BJ (cell line): ENCODE measurements at regions not wholly inside any gene's neighbourhood (a gene's known extent, or its start where the extent isn't known, plus 50 kb on each side); places are given as distances from the start of the nearest gene placed in this dataset.
"Not testable (repeated sequence)": the region's sequence is repeated elsewhere in the genome, so short reads cannot be mapped to it uniquely, and the experiment has no call there.

ENCODE experiments used
- CTCF ChIA-PET: fragments of 350-600 bp; formaldehyde crosslinking; extraction: SDS; loops from one replicate; lab custom pipeline; 2021; ENCODE audit warnings: antibody characterized with exemption, inconsistent platforms; lab: Yijun Ruan, JAX
- POLR2A ChIA-PET: fragments of 300-600 bp; sonication (Branson Sonifier 250); formaldehyde crosslinking; extraction: SDS; loops from one replicate; lab custom pipeline; 2021; ENCODE audit warnings: antibody characterized with exemption; lab: Charles Lee
- DNase-seq: peaks from one replicate; pipeline ENCODE4 v3.0.0-alpha.2; 2011; ENCODE audit warnings: low read depth
- H3K27me3 ChIP-seq: 2 replicates; pipeline ENCODE4 v1.6.0; 2011; ENCODE audit warnings: low read length; ENCODE audit not compliant: control insufficient read depth, insufficient read depth
- H3K36me3 ChIP-seq: 2 replicates; pipeline ENCODE4 v1.5.1; 2011; ENCODE audit warnings: low read length; ENCODE audit not compliant: control insufficient read depth, insufficient read depth
- H3K4me3 ChIP-seq: 2 replicates; pipeline ENCODE4 v1.5.1; 2011; ENCODE audit warnings: low read depth, mild to moderate bottlenecking, control low read depth, low read length
- CTCF ChIP-seq: IDR thresholded peaks from 2 replicates; pipeline ENCODE4 v1.5.1; 2011; ENCODE audit warnings: low read depth, mild to moderate bottlenecking, control low read depth, inconsistent platforms, low read length, moderate library complexity; ENCODE audit not compliant: insufficient read depth

DNA sequence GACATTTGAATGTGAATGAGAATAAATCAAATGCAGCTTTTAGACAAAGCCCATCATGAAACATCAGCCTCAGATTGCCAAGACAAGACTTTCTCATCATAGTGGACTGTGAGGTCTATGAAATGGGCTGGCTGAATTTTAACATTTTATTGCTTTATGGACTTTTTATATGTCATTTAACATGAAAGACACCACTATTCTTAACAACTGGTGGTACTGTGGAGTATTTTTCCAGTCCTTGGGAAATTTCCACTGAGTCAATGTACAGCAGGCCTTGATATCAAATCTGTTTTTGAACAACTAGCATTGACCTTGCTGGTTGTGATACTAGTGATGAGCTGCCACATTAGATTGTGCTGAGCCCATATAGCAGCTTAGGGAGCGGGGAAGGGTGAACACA is 326.6 kb upstream of the CITED2 start:
- no peaks in the 10 kb centered on the region for H3K27me3 ChIP-seq
- no peak for TF ChIP-seq CTCF
- POLR2A ChIA-PET, result no interaction called here
- CTCF ChIA-PET, result interaction anchor here (1.1 kb wide), 1 partner anchor 20 kb away, joined by 3 read pairs; no protein-coding TSS in a partner anchor
- no peak overlapping the region for H3K4me3 ChIP-seq
- H3K36me3 ChIP-seq, result no peaks in the 10 kb centered on the region
- DNase-seq, result no peak

GRCh38 chr6:139699911-139700310 is 325.5 kb upstream of the CITED2 start:
- Histone ChIP-seq H3K4me3 (no peak overlapping the region), H3K27me3 (no peaks in the 10 kb centered on the region), H3K36me3 (no peaks in the 10 kb centered on the region)
- CTCF ChIA-PET, result interaction anchor here (0.6 to 1.3 kb wide), 3 partner anchors 15 to 49 kb away, joined by 3 read pairs; no protein-coding TSS in a partner anchor
- TF ChIP-seq CTCF, result no peak
- no peak for DNase-seq
- POLR2A ChIA-PET, result interaction anchor here (0.7 kb wide), 1 partner anchor 9 kb away, joined by 3 read pairs; no protein-coding TSS in a partner anchor

DNA sequence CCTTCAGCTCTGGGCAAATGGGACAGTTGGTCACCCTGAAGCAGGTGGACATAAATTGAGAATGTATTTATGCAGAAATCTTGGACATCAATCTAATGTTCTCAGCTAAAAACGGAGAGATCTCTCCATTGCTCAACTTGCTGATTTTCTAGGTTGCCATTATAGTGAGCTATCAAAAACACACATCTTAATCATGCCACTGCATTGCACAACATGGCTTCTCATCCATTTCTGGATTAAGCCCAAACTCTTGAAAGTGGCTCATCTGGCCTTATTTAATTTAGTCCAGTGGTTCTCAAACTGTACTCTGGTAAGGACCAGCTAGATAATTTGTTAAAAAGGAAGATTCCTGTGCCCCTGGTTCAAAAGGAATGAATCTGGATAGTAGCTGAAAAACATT is 324.9 kb upstream of the CITED2 start:
- Histone ChIP-seq H3K36me3 (no peaks in the 10 kb centered on the region), H3K27me3 (no peaks in the 10 kb centered on the region), H3K4me3 (no peak overlapping the region)
- ChIA-PET CTCF (interaction anchor here (0.9 to 1.3 kb wide), 2 partner anchors 14 to 50 kb away, joined by 3 read pairs; no protein-coding TSS in a partner anchor), POLR2A (interaction anchor here (0.6 to 1.0 kb wide), 3 partner anchors 9 to 325 kb away, joined by 3 to 10 read pairs (median 5); partner anchors contain the start of gene CITED2)
- peak; percentile 52 for DNase-seq
- no peak for TF ChIP-seq CTCF

DNA sequence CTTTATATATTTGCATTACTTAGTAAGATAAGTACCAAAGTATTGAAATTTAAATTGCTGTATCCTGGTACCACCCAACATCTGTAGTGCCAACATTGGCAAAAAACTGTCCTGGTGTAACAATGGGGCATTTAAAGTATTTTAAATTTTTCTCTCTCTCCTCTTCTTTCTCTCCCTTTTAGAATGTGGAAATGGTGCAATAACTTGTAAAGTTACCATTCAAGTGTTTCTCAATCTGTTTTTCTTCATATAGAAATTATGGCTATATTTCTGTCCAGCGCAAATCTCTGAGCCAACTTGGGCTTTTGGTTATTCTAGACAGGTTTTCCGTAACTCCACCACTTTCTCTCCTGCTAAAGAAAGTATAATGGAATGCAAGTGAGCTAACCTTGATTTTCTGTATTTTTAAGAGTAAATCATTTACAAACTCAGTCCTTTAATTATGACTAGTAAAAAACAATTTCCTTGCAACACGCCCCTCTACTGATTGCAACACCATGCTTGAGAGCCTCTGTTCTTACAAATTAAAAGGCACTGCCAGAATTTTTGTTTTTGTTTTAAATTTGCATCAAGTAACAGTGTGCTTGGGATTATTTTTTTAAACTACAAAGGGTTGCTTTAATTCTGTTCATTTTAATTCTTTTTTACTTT is 324.2 kb upstream of the CITED2 start:
- no peak for DNase-seq
- Histone ChIP-seq H3K4me3 (no peak overlapping the region), H3K27me3 (no peaks in the 10 kb centered on the region), H3K36me3 (no peaks in the 10 kb centered on the region)
- TF ChIP-seq CTCF, result no peak
- CTCF ChIA-PET, result interaction anchor here (0.9 to 1.3 kb wide), 2 partner anchors 13 to 50 kb away, joined by 3 read pairs; no protein-coding TSS in a partner anchor
- POLR2A ChIA-PET, result interaction anchor here (0.6 to 1.0 kb wide), 2 partner anchors 146 to 324 kb away, joined by 5 to 10 read pairs; partner anchors contain the start of gene CITED2

- H3K27me3 ChIP-seq, CTCF ChIA-PET, H3K4me3 ChIP-seq, POLR2A ChIA-PET, DNase-seq, H3K36me3 ChIP-seq: not testable (repeated sequence)
Measured at GRCh38 chr6:139697856-139698255, 323.4 kb upstream of the CITED2 start.

DNA sequence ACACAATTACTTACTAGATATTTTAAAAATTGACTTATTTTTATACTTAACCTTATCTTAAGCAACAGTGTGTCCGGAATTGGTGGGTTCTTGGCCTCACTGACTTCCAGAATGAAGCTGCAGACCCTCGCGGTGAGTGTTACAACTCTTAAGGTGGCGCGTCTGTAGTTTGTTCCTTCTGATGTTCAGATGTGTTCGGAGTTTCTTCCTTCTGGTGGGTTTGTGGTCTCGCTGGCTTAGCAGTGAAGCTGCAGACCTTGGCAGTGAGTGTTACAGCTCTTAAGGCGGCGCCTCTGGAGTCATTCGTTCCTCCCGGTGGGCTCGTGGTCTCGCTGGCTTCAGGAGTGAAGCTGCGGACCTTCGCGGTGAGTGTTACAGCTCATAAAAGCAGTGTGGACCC is 322.5 kb upstream of the CITED2 start:
- DNase-seq, CTCF ChIA-PET, POLR2A ChIA-PET, H3K4me3 ChIP-seq, H3K36me3 ChIP-seq, H3K27me3 ChIP-seq: not testable (repeated sequence)
